HepG2 (cell line): ENCODE measurements at regions not wholly inside any gene's neighbourhood (a gene's known extent, or its start where the extent isn't known, plus 50 kb on each side); places are given as distances from the start of the nearest gene placed in this dataset.

Source experiments
- FOXM1 ChIP-seq: sonication (generic); formaldehyde crosslinking; IDR thresholded peaks from 2 replicates; pipeline ENCODE4 v1.5.0; 2020; ENCODE audit warnings: missing genetic modification reagents
- HDAC6 ChIP-seq: fragments of 200-600 bp; sonication (generic); IDR thresholded peaks from 2 replicates; pipeline ENCODE4 v1.7.0; 2017; ENCODE audit warnings: mild to moderate bottlenecking, antibody characterized with exemption, low read length, low read depth
- MTF1 ChIP-seq: sonication (generic); formaldehyde crosslinking; IDR thresholded peaks from 2 replicates; pipeline ENCODE4 v1.5.0; 2020; ENCODE audit warnings: missing genetic modification reagents
- NFIB ChIP-seq: sonication (generic); formaldehyde crosslinking; IDR thresholded peaks from 2 replicates; pipeline ENCODE4 v1.9.0; 2021; ENCODE audit warnings: missing genetic modification reagents, mild to moderate bottlenecking, borderline replicate concordance
- NR2F1 ChIP-seq, 2 experiments: fragments of 450-650 bp in 1 of 2; formaldehyde crosslinking in 1 of 2; IDR thresholded peaks; 2 replicates each; pipeline versions ENCODE4 v1.5.0 to v1.6.1; 2016 to 2020; ENCODE audit warnings: mild to moderate bottlenecking in 1 of 2, missing compliant biosample characterization in 1 of 2, missing genetic modification reagents in 1 of 2, moderate library complexity in 1 of 2
- POLR2AphosphoS5 ChIP-seq: IDR thresholded peaks from 2 replicates; pipeline ENCODE4 v1.6.1; 2012; ENCODE audit warnings: low read depth, low read length
- TEAD3 ChIP-seq: optimal IDR thresholded peaks from 2 replicates; pipeline ENCODE3; 2016; ENCODE audit warnings: borderline replicate concordance
- ZFP36L2 ChIP-seq: sonication (generic); formaldehyde crosslinking; IDR thresholded peaks from 2 replicates; pipeline ENCODE4 v1.4.0; 2020; ENCODE audit warnings: missing genetic modification reagents
- ZNF251 ChIP-seq: sonication (generic); formaldehyde crosslinking; IDR thresholded peaks from 2 replicates; pipeline ENCODE4 v1.9.0; 2021; ENCODE audit warnings: mild to moderate bottlenecking, missing genetic modification reagents
- ZNF292 ChIP-seq: sonication (generic); formaldehyde crosslinking; IDR thresholded peaks from 2 replicates; pipeline ENCODE4 v1.8.1; 2022; ENCODE audit warnings: mild to moderate bottlenecking, low read depth, missing genetic modification reagents, borderline replicate concordance
- ZNF44 ChIP-seq: sonication (generic); formaldehyde crosslinking; IDR thresholded peaks from 2 replicates; pipeline ENCODE4 v1.5.1; 2020; ENCODE audit warnings: mild to moderate bottlenecking, missing genetic modification reagents
- ZSCAN22 ChIP-seq: sonication (generic); formaldehyde crosslinking; IDR thresholded peaks from 2 replicates; pipeline ENCODE4 v1.4.0; 2020; ENCODE audit warnings: mild to moderate bottlenecking, missing genetic modification reagents

GRCh38 chr6:97712751-97713150, 429.7 kb upstream of the MMS22L start:
- no peak for TF ChIP-seq HDAC6
- no peak for TF ChIP-seq NFIB (CRISPR knock-in tag)
- no peak for TF ChIP-seq FOXM1 (CRISPR knock-in tag)
- TF ChIP-seq ZNF292 (CRISPR knock-in tag) = no peak
- TF ChIP-seq POLR2AphosphoS5 = no peak
- TF ChIP-seq ZNF251 (CRISPR knock-in tag) = no peak
- no peak for TF ChIP-seq ZFP36L2 (CRISPR knock-in tag)
- no peak for TF ChIP-seq NR2F1 (CRISPR knock-in tag; IDR thresholded peaks at IDR 0.05)
- no peak for TF ChIP-seq TEAD3 (CRISPR knock-in tag)
- no peak for TF ChIP-seq ZSCAN22 (CRISPR knock-in tag)
- no peak for TF ChIP-seq MTF1 (CRISPR knock-in tag)
- no peak for TF ChIP-seq ZNF44 (CRISPR knock-in tag)
